Tibial artery (tissue), 4 donors: ENCODE measurements at regions not wholly inside any gene's neighbourhood (a gene's known extent, or its start where the extent isn't known, plus 50 kb on each side); places are given as distances from the start of the nearest gene placed in this dataset.

Experiments used
- DNase-seq, 2 donors: peaks; one replicate each; pipeline ENCODE4 v3.0.0-alpha.2; 2019
- H3K27ac ChIP-seq, 2 donors: fragments of 200-600 bp; sonication (generic) in 1 of 2; 1 replicate in 1 of 2; 2 replicates in 1 of 2; pipeline ENCODE4 v1.5.1; 2018 to 2019; ENCODE audit warnings: mild to moderate bottlenecking in 1 of 2
- H3K27me3 ChIP-seq, 2 donors: fragments of 200-600 bp; sonication (generic) in 1 of 2; one replicate each; pipeline versions ENCODE4 v1.5.1 to v1.6.0; 2016 to 2019
- H3K36me3 ChIP-seq, 3 donors: fragments of 200-600 bp; sonication (generic) in 2 of 3; one replicate each; pipeline ENCODE4 v1.5.1; 2016 to 2019; ENCODE audit warnings: mild to moderate bottlenecking in 2 of 3
- H3K4me1 ChIP-seq, 4 donors: fragments of 200-600 bp; sonication (generic) in 2 of 4; 1 replicate in 3 of 4; 2 replicates in 1 of 4; pipeline ENCODE4 v1.5.1; 2016 to 2019
- H3K4me3 ChIP-seq, 2 donors: fragments of 200-600 bp; sonication (generic) in 1 of 2; 1 replicate in 1 of 2; 2 replicates in 1 of 2; pipeline ENCODE4 v1.5.1; 2018 to 2019; ENCODE audit warnings: mild to moderate bottlenecking in 2 of 2
- H3K9me3 ChIP-seq, 3 donors: fragments of 200-600 bp; sonication (generic) in 1 of 3; one replicate each; pipeline ENCODE4 v1.5.1; 2016 to 2019
- CTCF ChIP-seq, 2 experiments: fragments of 200-600 bp in 1 of 2; fragments of 450-650 bp in 1 of 2; IDR thresholded peaks; one replicate each; pipeline ENCODE4 v1.5.1; 2017 to 2019; ENCODE audit warnings: antibody characterized with exemption in 2 of 2, mild to moderate bottlenecking in 1 of 2, moderate library complexity in 1 of 2
- intact Hi-C: fragments of 100-400 bp; cut with DNase I; formaldehyde crosslinking; loops from one replicate; pipeline ENCODE4 v1.15.0; 2023; ENCODE audit warnings: low total_unique reads

- no peak for TF ChIP-seq CTCF (IDR thresholded peaks at IDR 0.05)
- intact Hi-C loops, result no loop called here
- no peaks in the 10 kb centered on the region for H3K4me1 ChIP-seq
- H3K9me3 ChIP-seq, result no peaks in the 10 kb centered on the region
- H3K36me3 ChIP-seq, result no peaks in the 10 kb centered on the region
- no peak overlapping the region for H3K4me3 ChIP-seq
- no peaks in the 10 kb centered on the region for H3K27me3 ChIP-seq
- DNase-seq, result no peak
- H3K27ac ChIP-seq, result no peak overlapping the region
These were observed 286.7 kb upstream of the CYRIA start for GRCh38 chr2:16952368-16952767.

- H3K9me3 ChIP-seq, result no peaks in the 10 kb centered on the region
- no peaks in the 10 kb centered on the region for H3K4me1 ChIP-seq
- H3K36me3 ChIP-seq, result no peaks in the 10 kb centered on the region
- intact Hi-C loops, result no loop called here
- no peak overlapping the region for H3K27ac ChIP-seq
- no peak overlapping the region for H3K4me3 ChIP-seq
- H3K27me3 ChIP-seq, result no peaks in the 10 kb centered on the region
- no peak for DNase-seq
- no peak for TF ChIP-seq CTCF (IDR thresholded peaks at IDR 0.05)
These were observed 284.8 kb upstream of the CYRIA start for GRCh38 chr2:16950436-16950835.

GRCh38 chr2:16948710-16949109 is 283.1 kb upstream of the CYRIA start:
- no peak for DNase-seq
- no peak for TF ChIP-seq CTCF (IDR thresholded peaks at IDR 0.05)
- intact Hi-C loops, result no loop called here

GRCh38 chr2:16948053-16948452 is 282.4 kb upstream of the CYRIA start:
- H3K27ac ChIP-seq, result no peak overlapping the region
- H3K4me3 ChIP-seq, result no peak overlapping the region
- no peaks in the 10 kb centered on the region for H3K27me3 ChIP-seq
- intact Hi-C loops, result no loop called here
- no peak for DNase-seq
- no peaks in the 10 kb centered on the region for H3K4me1 ChIP-seq
- H3K36me3 ChIP-seq, result no peaks in the 10 kb centered on the region
- TF ChIP-seq CTCF (IDR thresholded peaks at IDR 0.05), result no peak
- no peaks in the 10 kb centered on the region for H3K9me3 ChIP-seq

More at GRCh38 chr2:16948710-16949109, 283.1 kb upstream of the CYRIA start:
- H3K27me3 ChIP-seq, result no peaks in the 10 kb centered on the region
- no peaks in the 10 kb centered on the region for H3K36me3 ChIP-seq
- H3K9me3 ChIP-seq, result no peaks in the 10 kb centered on the region
- H3K4me3 ChIP-seq, result no peak overlapping the region
- no peak overlapping the region for H3K27ac ChIP-seq
- H3K4me1 ChIP-seq, result no peaks in the 10 kb centered on the region

- H3K9me3 ChIP-seq, result no peaks in the 10 kb centered on the region
- DNase-seq, result no peak
- H3K4me1 ChIP-seq, result no peaks in the 10 kb centered on the region
- no peaks in the 10 kb centered on the region for H3K27me3 ChIP-seq
- no peak overlapping the region for H3K4me3 ChIP-seq
- intact Hi-C loops, result no loop called here
- no peak overlapping the region for H3K27ac ChIP-seq
- H3K36me3 ChIP-seq, result no peaks in the 10 kb centered on the region
- no peak for TF ChIP-seq CTCF (IDR thresholded peaks at IDR 0.05)
These were observed 277.8 kb upstream of the CYRIA start for GRCh38 chr2:16943279-16943958.

- no peak for DNase-seq
- no peaks in the 10 kb centered on the region for H3K4me1 ChIP-seq
- TF ChIP-seq CTCF (IDR thresholded peaks at IDR 0.05), result no peak
- intact Hi-C loops, result no loop called here
- no peaks in the 10 kb centered on the region for H3K9me3 ChIP-seq
- no peak overlapping the region for H3K27ac ChIP-seq
- H3K36me3 ChIP-seq, result no peaks in the 10 kb centered on the region
- no peaks in the 10 kb centered on the region for H3K27me3 ChIP-seq
- no peak overlapping the region for H3K4me3 ChIP-seq
These were observed 274.6 kb upstream of the CYRIA start for GRCh38 chr2:16940214-16940613.
